ENCODE measurements at regions not wholly inside any gene's neighbourhood (a gene's known extent, or its start where the extent isn't known, plus 50 kb on each side); places are given as distances from the start of the nearest gene placed in this dataset.

GRCh38 chr18:78798402-78799175 lies 181.0 kb upstream of the SALL3 start:
- TF ChIP-seq POLR2A (IDR thresholded peaks at IDR 0.05; ENCODE audit: low read depth, low read length), result no peak
- TF ChIP-seq POLR2AphosphoS5 (IDR thresholded peaks at IDR 0.05; ENCODE audit: low read depth, low read length), result no peak
- TF ChIP-seq TAF1 (IDR thresholded peaks at IDR 0.05; ENCODE audit: borderline replicate concordance, low read depth, low read length), result no peak

Data from GM12892 (cell line).